CD4-positive, alpha-beta T cell treated with Interleukin-6 for 4 hours (primary cell): ENCODE measurements at regions not wholly inside any gene's neighbourhood (a gene's known extent, or its start where the extent isn't known, plus 50 kb on each side); places are given as distances from the start of the nearest gene placed in this dataset.

Experiments
- DNase-seq: peaks from one replicate; pipeline ENCODE4 v3.0.0-alpha.2; 2020; ENCODE audit warnings: mixed read lengths

GRCh38 chr13:107452833-107453232 lies 762.5 kb downstream of the LIG4 start:
- no peak for DNase-seq

- DNase-seq: no peak
Measured at GRCh38 chr13:107450931-107451330, 764.4 kb downstream of the LIG4 start.

- DNase-seq: no peak
Measured at GRCh38 chr13:107450431-107450830, 764.9 kb downstream of the LIG4 start.

- DNase-seq: no peak
Measured at GRCh38 chr13:107447591-107447990, 767.7 kb downstream of the LIG4 start.

GRCh38 chr13:107441279-107441678 lies 774.1 kb downstream of the LIG4 start:
- DNase-seq: no peak

GRCh38 chr13:107438251-107438650 lies 777.1 kb downstream of the LIG4 start:
- no peak for DNase-seq

GRCh38 chr13:107434347-107434746 lies 781.0 kb downstream of the LIG4 start:
- DNase-seq: no peak

GRCh38 chr13:107427536-107427935 lies 787.8 kb downstream of the LIG4 start:
- no peak for DNase-seq

GRCh38 chr13:107422421-107422820 lies 792.9 kb downstream of the LIG4 start:
- no peak for DNase-seq

- DNase-seq: no peak
Measured at GRCh38 chr13:107421951-107422350, 793.4 kb downstream of the LIG4 start.

GRCh38 chr13:107421028-107421427 lies 794.3 kb downstream of the LIG4 start:
- no peak for DNase-seq

GRCh38 chr13:107413005-107413404 lies 802.3 kb downstream of the LIG4 start:
- no peak for DNase-seq

- no peak for DNase-seq
Measured at GRCh38 chr13:107407074-107407473, 808.3 kb downstream of the LIG4 start.

- DNase-seq: no peak
Measured at GRCh38 chr13:107395927-107396662, 819.2 kb downstream of the LIG4 start.

- no peak for DNase-seq
Measured at GRCh38 chr13:107392205-107392604, 823.1 kb downstream of the LIG4 start.

- DNase-seq: no peak
Measured at GRCh38 chr13:107387525-107387924, 819.6 kb upstream of the ARGLU1 start.

GRCh38 chr13:107379407-107380155 lies 811.6 kb upstream of the ARGLU1 start:
- no peak for DNase-seq

- no peak for DNase-seq
Measured at GRCh38 chr13:107376341-107377125, 808.6 kb upstream of the ARGLU1 start.

GRCh38 chr13:107375701-107376340 lies 807.9 kb upstream of the ARGLU1 start:
- no peak for DNase-seq

GRCh38 chr13:107374038-107374437 lies 806.1 kb upstream of the ARGLU1 start:
- DNase-seq: no peak

- DNase-seq: no peak
Measured at GRCh38 chr13:107373551-107373950, 805.6 kb upstream of the ARGLU1 start.

- DNase-seq: no peak
Measured at GRCh38 chr13:107370015-107370785, 802.3 kb upstream of the ARGLU1 start.
